Stimulated activated effector memory CD8-positive, alpha-beta T cell treated with anti-CD3 and anti-CD28 coated beads, Interleukin-12 subunit alpha, Interleukin-12 subunit beta, amount 100 ng/mL, for 72 hours (primary cell): ENCODE measurements at regions not wholly inside any gene's neighbourhood (a gene's known extent, or its start where the extent isn't known, plus 50 kb on each side); places are given as distances from the start of the nearest gene placed in this dataset.

ENCODE experiments used
- ATAC-seq: fragments of 150-1000 bp; cut with Tn5 transposase; 2 replicates; pipeline ENCODE4 v1.10.0; 2021
- DNase-seq, 2 donors: peaks; one replicate each; pipeline ENCODE4 v3.0.0; 2021 to 2022; ENCODE audit warnings: low spot score in 2 of 2
- H3K27ac Mint-ChIP-seq: one replicate; pipeline ENCODE4 v1.8.0; 2022; ENCODE audit warnings: mild to moderate bottlenecking, mixed read lengths
- H3K36me3 Mint-ChIP-seq: one replicate; pipeline ENCODE4 v1.8.0; 2022; ENCODE audit warnings: mild to moderate bottlenecking, mixed read lengths
- H3K4me1 Mint-ChIP-seq: one replicate; pipeline ENCODE4 v1.8.0; 2022; ENCODE audit warnings: mixed read lengths
- H3K4me3 Mint-ChIP-seq: one replicate; pipeline ENCODE4 v1.8.0; 2022; ENCODE audit warnings: mild to moderate bottlenecking, mixed read lengths
- H3K9me3 Mint-ChIP-seq: one replicate; pipeline ENCODE4 v1.8.0; 2022; ENCODE audit warnings: mixed read lengths

GRCh38 chr10:128704716-128705115 is 578.5 kb upstream of the MKI67 start:
- ATAC-seq: no peak
- H3K4me3 Mint-ChIP-seq: no peak overlapping the region
- H3K9me3 Mint-ChIP-seq: no peaks in the 10 kb centered on the region
- no peaks in the 10 kb centered on the region for H3K36me3 Mint-ChIP-seq
- DNase-seq: no peak
- no peaks in the 10 kb centered on the region for H3K4me1 Mint-ChIP-seq
- no peak overlapping the region for H3K27ac Mint-ChIP-seq

- no peak for DNase-seq
- Mint-ChIP-seq H3K36me3 (no peaks in the 10 kb centered on the region), H3K4me1 (no peaks in the 10 kb centered on the region), H3K9me3 (no peaks in the 10 kb centered on the region), H3K4me3 (no peak overlapping the region), H3K27ac (no peak overlapping the region)
- no peak for ATAC-seq
These were observed 582.0 kb upstream of the MKI67 start for GRCh38 chr10:128708182-128708581.

GRCh38 chr10:128709686-128710085 is 583.5 kb upstream of the MKI67 start:
- Mint-ChIP-seq H3K4me1 (no peaks in the 10 kb centered on the region), H3K27ac (no peak overlapping the region), H3K4me3 (no peak overlapping the region), H3K36me3 (no peaks in the 10 kb centered on the region), H3K9me3 (no peaks in the 10 kb centered on the region)
- ATAC-seq (no peak), DNase-seq (no peak)

- H3K27ac Mint-ChIP-seq: no peak overlapping the region
- DNase-seq (no peak), ATAC-seq (peak; percentile 37)
- no peaks in the 10 kb centered on the region for H3K4me1 Mint-ChIP-seq
- H3K9me3 Mint-ChIP-seq: no peaks in the 10 kb centered on the region
- H3K36me3 Mint-ChIP-seq: no peaks in the 10 kb centered on the region
- no peak overlapping the region for H3K4me3 Mint-ChIP-seq
These were observed 584.0 kb upstream of the MKI67 start for GRCh38 chr10:128710098-128710797.

GRCh38 chr10:128710798-128711183 is 584.6 kb upstream of the MKI67 start:
- no peak overlapping the region for H3K4me3 Mint-ChIP-seq

GRCh38 chr10:128711806-128712205 is 585.6 kb upstream of the MKI67 start:
- ATAC-seq: no peak
- no peak for DNase-seq
- Mint-ChIP-seq H3K4me1 (no peaks in the 10 kb centered on the region), H3K36me3 (no peaks in the 10 kb centered on the region), H3K27ac (no peak overlapping the region), H3K9me3 (no peaks in the 10 kb centered on the region), H3K4me3 (no peak overlapping the region)

More at GRCh38 chr10:128710798-128711183, 584.6 kb upstream of the MKI67 start:
- Mint-ChIP-seq H3K4me1 (no peaks in the 10 kb centered on the region), H3K9me3 (no peaks in the 10 kb centered on the region), H3K36me3 (no peaks in the 10 kb centered on the region), H3K27ac (no peak overlapping the region)
- DNase-seq: no peak
- ATAC-seq: peak; percentile 31

GRCh38 chr10:128712661-128713400 is 586.6 kb upstream of the MKI67 start:
- H3K4me3 Mint-ChIP-seq: no peak overlapping the region
- no peaks in the 10 kb centered on the region for H3K9me3 Mint-ChIP-seq
- no peaks in the 10 kb centered on the region for H3K36me3 Mint-ChIP-seq
- H3K27ac Mint-ChIP-seq: no peak overlapping the region
- DNase-seq: no peak
- H3K4me1 Mint-ChIP-seq: no peaks in the 10 kb centered on the region
- ATAC-seq: no peak

GRCh38 chr10:128713471-128713870 is 587.2 kb upstream of the MKI67 start:
- no peaks in the 10 kb centered on the region for H3K36me3 Mint-ChIP-seq
- H3K4me3 Mint-ChIP-seq: no peak overlapping the region
- H3K9me3 Mint-ChIP-seq: no peaks in the 10 kb centered on the region
- no peaks in the 10 kb centered on the region for H3K4me1 Mint-ChIP-seq
- DNase-seq: no peak
- H3K27ac Mint-ChIP-seq: no peak overlapping the region
- no peak for ATAC-seq

- Mint-ChIP-seq H3K36me3 (no peaks in the 10 kb centered on the region), H3K4me1 (no peaks in the 10 kb centered on the region), H3K4me3 (no peak overlapping the region), H3K27ac (no peak overlapping the region), H3K9me3 (no peaks in the 10 kb centered on the region)
- DNase-seq: no peak
- no peak for ATAC-seq
These were observed 587.8 kb upstream of the MKI67 start for GRCh38 chr10:128713874-128714570.

- Mint-ChIP-seq H3K9me3 (no peaks in the 10 kb centered on the region), H3K4me3 (no peak overlapping the region), H3K27ac (no peak overlapping the region), H3K36me3 (no peaks in the 10 kb centered on the region), H3K4me1 (no peaks in the 10 kb centered on the region)
- no peak for DNase-seq
- ATAC-seq: no peak
These were observed 588.6 kb upstream of the MKI67 start for GRCh38 chr10:128714644-128715415.

GRCh38 chr10:128716181-128716580 is 590.0 kb upstream of the MKI67 start:
- H3K4me1 Mint-ChIP-seq: no peaks in the 10 kb centered on the region
- H3K4me3 Mint-ChIP-seq: no peak overlapping the region
- no peak overlapping the region for H3K27ac Mint-ChIP-seq
- no peaks in the 10 kb centered on the region for H3K36me3 Mint-ChIP-seq
- no peak for DNase-seq
- no peak for ATAC-seq
- H3K9me3 Mint-ChIP-seq: peaks cover 3% of the 10 kb centered on the region

- no peak overlapping the region for H3K4me3 Mint-ChIP-seq
- no peak overlapping the region for H3K27ac Mint-ChIP-seq
- ATAC-seq (no peak), DNase-seq (no peak)
- peaks cover 3% of the 10 kb centered on the region for H3K9me3 Mint-ChIP-seq
- H3K36me3 Mint-ChIP-seq: no peaks in the 10 kb centered on the region
- H3K4me1 Mint-ChIP-seq: no peaks in the 10 kb centered on the region
These were observed 595.8 kb upstream of the MKI67 start for GRCh38 chr10:128721963-128722445.

- DNase-seq: no peak
- H3K4me1 Mint-ChIP-seq: no peaks in the 10 kb centered on the region
- no peak for ATAC-seq
- no peak overlapping the region for H3K27ac Mint-ChIP-seq
- H3K9me3 Mint-ChIP-seq: peaks cover 3% of the 10 kb centered on the region
- no peak overlapping the region for H3K4me3 Mint-ChIP-seq
- H3K36me3 Mint-ChIP-seq: no peaks in the 10 kb centered on the region
These were observed 596.7 kb upstream of the MKI67 start for GRCh38 chr10:128722947-128723346.

- no peak for ATAC-seq
- DNase-seq: no peak
- H3K9me3 Mint-ChIP-seq: peaks cover 3% of the 10 kb centered on the region
- H3K36me3 Mint-ChIP-seq: no peaks in the 10 kb centered on the region
- no peak overlapping the region for H3K4me3 Mint-ChIP-seq
- no peaks in the 10 kb centered on the region for H3K4me1 Mint-ChIP-seq
- no peak overlapping the region for H3K27ac Mint-ChIP-seq
These were observed 597.5 kb upstream of the MKI67 start for GRCh38 chr10:128723631-128724205.

GRCh38 chr10:128725531-128725930 is 599.3 kb upstream of the MKI67 start:
- no peak for DNase-seq
- H3K27ac Mint-ChIP-seq: no peak overlapping the region
- H3K4me1 Mint-ChIP-seq: no peaks in the 10 kb centered on the region
- peaks cover 2% of the 10 kb centered on the region for H3K9me3 Mint-ChIP-seq
- H3K36me3 Mint-ChIP-seq: no peaks in the 10 kb centered on the region
- H3K4me3 Mint-ChIP-seq: no peak overlapping the region
- no peak for ATAC-seq
